ENCODE measurements at regions not wholly inside any gene's neighbourhood (a gene's known extent, or its start where the extent isn't known, plus 50 kb on each side); places are given as distances from the start of the nearest gene placed in this dataset.

DNA sequence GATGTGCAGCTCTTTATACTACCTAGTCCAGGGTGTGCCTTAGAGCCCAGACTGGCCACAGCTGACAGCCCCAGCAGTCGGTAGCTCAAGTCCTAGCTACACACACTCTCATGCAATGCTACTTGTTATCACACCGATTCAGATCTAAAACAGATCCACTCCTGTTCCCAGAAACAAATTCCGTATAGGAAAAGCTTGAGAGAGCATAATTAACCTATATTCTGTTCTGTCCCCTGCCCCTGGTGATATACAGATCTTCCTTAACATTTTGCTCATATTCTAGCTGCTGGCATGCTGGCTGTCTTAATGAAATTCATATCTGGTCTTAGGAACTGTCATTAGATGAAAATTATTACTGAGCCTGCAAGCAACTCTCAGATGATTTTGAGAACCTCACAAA lies 204.3 kb downstream of the SOX2 start:
- Histone ChIP-seq H4K20me1 (ENCODE audit: control insufficient read depth, insufficient read depth, low read depth, low read length) (no peaks in the 10 kb centered on the region), H3K27me3 (ENCODE audit: control insufficient read depth, low read length) (peaks cover 8% of the 10 kb centered on the region; the same call in 1 of the 2 replicates), H3K79me2 (ENCODE audit: control insufficient read depth, low read length) (no peaks in the 10 kb centered on the region), H3K4me1 (ENCODE audit: control insufficient read depth, low read length) (peaks cover 8% of the 10 kb centered on the region), H3K4me2 (ENCODE audit: low read length) (no peak overlapping the region), H3K27ac (ENCODE audit: low read depth, low read length) (no peak overlapping the region), H3K4me3 (ENCODE audit: low read length) (no peak overlapping the region), H3K9me2 (replicated peaks; ENCODE audit: control insufficient read depth, low read length) (no peaks in the 10 kb centered on the region), H3F3A (ENCODE audit: control insufficient read depth, insufficient read depth) (no peaks in the 10 kb centered on the region), H3K36me3 (ENCODE audit: control insufficient read depth, low read length) (no peaks in the 10 kb centered on the region), H3K9me3 (ENCODE audit: control insufficient read depth, insufficient read depth, low read length) (no peaks in the 10 kb centered on the region)
- no peak for TF ChIP-seq CTCF (IDR thresholded peaks at IDR 0.05; ENCODE audit: low read depth, low read length, poor library complexity, severe bottlenecking)
- TF ChIP-seq EZH2phosphoT487 (IDR thresholded peaks at IDR 0.05; ENCODE audit: borderline replicate concordance, low read length), result no peak

- H3K36me3 ChIP-seq (ENCODE audit: control insufficient read depth, low read length), result no peaks in the 10 kb centered on the region
- H3F3A ChIP-seq (ENCODE audit: control insufficient read depth, insufficient read depth), result no peaks in the 10 kb centered on the region
- no peaks in the 10 kb centered on the region for H4K20me1 ChIP-seq (ENCODE audit: control insufficient read depth, insufficient read depth, low read depth, low read length)
- no peak overlapping the region for H3K27ac ChIP-seq (ENCODE audit: low read depth, low read length)
- H3K9me2 ChIP-seq (replicated peaks; ENCODE audit: control insufficient read depth, low read length), result no peaks in the 10 kb centered on the region
- no peak overlapping the region for H3K4me2 ChIP-seq (ENCODE audit: low read length)
- H3K27me3 ChIP-seq (ENCODE audit: control insufficient read depth, low read length), result peaks cover 5% of the 10 kb centered on the region; the same call in 1 of the 2 replicates
- H3K4me3 ChIP-seq (ENCODE audit: low read length), result no peak overlapping the region
- no peaks in the 10 kb centered on the region for H3K79me2 ChIP-seq (ENCODE audit: control insufficient read depth, low read length)
- TF ChIP-seq EZH2phosphoT487 (IDR thresholded peaks at IDR 0.05; ENCODE audit: borderline replicate concordance, low read length), result no peak
- TF ChIP-seq CTCF (IDR thresholded peaks at IDR 0.05; ENCODE audit: low read depth, low read length, poor library complexity, severe bottlenecking), result no peak
- peaks cover 19% of the 10 kb centered on the region for H3K4me1 ChIP-seq (ENCODE audit: control insufficient read depth, low read length)
- H3K9me3 ChIP-seq (ENCODE audit: control insufficient read depth, insufficient read depth, low read length), result no peaks in the 10 kb centered on the region
These were observed 205.3 kb downstream of the SOX2 start for GRCh38 chr3:181917027-181917426.

DNA sequence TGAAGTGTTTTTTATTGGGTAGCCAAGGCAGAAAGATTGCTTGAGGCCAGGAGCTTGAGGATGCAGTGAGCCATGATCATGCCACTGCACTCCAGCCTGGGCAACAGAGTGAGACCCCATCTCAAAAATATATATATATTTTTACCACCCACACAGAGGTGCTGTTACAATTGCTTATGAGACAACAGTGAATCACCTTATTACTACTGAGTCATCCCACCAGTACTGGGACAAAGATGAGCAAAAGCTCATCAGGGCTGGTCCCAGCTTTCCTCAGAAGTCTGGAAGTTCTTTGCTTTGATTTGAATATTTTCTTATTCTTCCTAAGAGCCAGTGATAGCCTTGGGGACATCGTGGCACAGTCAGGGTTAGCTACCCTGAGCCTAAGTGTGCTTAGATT lies 207.7 kb downstream of the SOX2 start:
- Histone ChIP-seq H3K9me3 (ENCODE audit: control insufficient read depth, insufficient read depth, low read length) (no peaks in the 10 kb centered on the region), H3K4me2 (ENCODE audit: low read length) (no peak overlapping the region), H3K27me3 (ENCODE audit: control insufficient read depth, low read length) (no peaks in the 10 kb centered on the region), H3K27ac (ENCODE audit: low read depth, low read length) (no peak overlapping the region), H3K79me2 (ENCODE audit: control insufficient read depth, low read length) (no peaks in the 10 kb centered on the region), H3K36me3 (ENCODE audit: control insufficient read depth, low read length) (no peaks in the 10 kb centered on the region), H3K9me2 (replicated peaks; ENCODE audit: control insufficient read depth, low read length) (no peaks in the 10 kb centered on the region), H4K20me1 (ENCODE audit: control insufficient read depth, insufficient read depth, low read depth, low read length) (no peaks in the 10 kb centered on the region), H3F3A (ENCODE audit: control insufficient read depth, insufficient read depth) (no peaks in the 10 kb centered on the region), H3K4me3 (ENCODE audit: low read length) (no peak overlapping the region), H3K4me1 (ENCODE audit: control insufficient read depth, low read length) (peaks cover 21% of the 10 kb centered on the region)
- no peak for TF ChIP-seq EZH2phosphoT487 (IDR thresholded peaks at IDR 0.05; ENCODE audit: borderline replicate concordance, low read length)
- no peak for TF ChIP-seq CTCF (IDR thresholded peaks at IDR 0.05; ENCODE audit: low read depth, low read length, poor library complexity, severe bottlenecking)
